ENCODE measurements at regions not wholly inside any gene's neighbourhood (a gene's known extent, or its start where the extent isn't known, plus 50 kb on each side); places are given as distances from the start of the nearest gene placed in this dataset.

- DNase-seq, result no peak
Observed at GRCh38 chr2:147394179-147394790, 450.5 kb upstream of the ACVR2A start.

- no peak for DNase-seq
Observed at GRCh38 chr2:147392180-147392579, 452.6 kb upstream of the ACVR2A start.

DNA sequence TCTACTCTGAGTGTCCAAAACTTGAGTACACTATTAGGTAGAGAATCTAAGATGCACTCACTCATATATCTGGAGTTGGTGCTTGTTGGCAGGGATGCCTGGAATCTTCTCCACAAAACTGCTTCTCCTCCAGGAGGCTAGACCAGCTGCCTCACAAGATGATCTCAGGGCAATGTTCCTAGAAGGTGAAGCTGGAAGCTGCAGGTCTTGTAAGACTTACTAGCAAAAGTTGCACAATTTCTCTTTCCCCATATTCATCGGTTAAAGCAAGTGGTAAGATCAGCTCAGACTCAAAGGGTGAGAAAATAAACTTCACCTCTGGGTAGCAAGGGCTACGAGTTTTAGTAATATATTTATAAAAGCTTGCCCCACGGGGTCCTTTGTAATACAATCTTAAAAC is 454.4 kb upstream of the ACVR2A start:
- no peak for DNase-seq

DNA sequence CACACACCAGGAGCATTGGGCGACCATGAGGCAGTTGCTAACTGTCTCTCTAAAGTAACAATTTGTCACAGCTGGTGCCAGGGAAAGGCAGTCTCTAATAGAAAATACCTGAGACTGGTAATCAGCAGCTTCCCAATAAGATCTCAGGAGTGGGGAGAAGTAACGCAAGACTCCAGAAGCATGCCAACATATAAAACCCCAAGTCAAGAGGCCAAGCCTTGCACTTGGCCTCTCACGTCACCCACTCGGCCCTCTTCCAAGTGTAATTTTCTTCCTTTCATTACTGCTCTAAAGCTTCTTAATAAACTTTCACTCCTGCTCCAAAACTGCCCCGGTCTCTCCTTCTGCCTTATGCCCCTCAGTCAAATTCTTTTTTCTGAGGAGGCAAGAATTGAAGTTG is 455.6 kb upstream of the ACVR2A start:
- DNase-seq, result no peak

DNA sequence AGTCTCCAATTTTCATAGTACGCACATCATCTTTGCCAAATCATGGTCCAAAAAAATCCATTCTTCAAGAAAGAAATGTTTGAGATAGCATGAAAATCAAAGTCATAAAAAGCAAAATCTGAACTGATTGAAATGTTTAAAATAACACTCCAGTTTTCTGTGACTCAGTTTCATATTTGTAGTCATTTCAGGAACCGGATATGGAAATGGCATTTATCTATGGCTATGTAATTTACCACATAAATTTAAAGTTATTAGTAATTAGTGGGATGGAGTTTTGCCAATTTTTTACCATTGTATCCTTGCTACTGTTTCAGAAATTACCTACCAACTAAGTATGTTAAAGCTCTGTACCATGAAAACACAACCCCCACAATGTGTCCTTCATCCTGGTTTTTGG is 456.6 kb upstream of the ACVR2A start:
- no peak for DNase-seq

GRCh38 chr2:147386284-147386683 is 458.5 kb upstream of the ACVR2A start:
- DNase-seq, result no peak

- DNase-seq, result no peak
Observed at GRCh38 chr2:147385600-147385999, 459.2 kb upstream of the ACVR2A start.

DNA sequence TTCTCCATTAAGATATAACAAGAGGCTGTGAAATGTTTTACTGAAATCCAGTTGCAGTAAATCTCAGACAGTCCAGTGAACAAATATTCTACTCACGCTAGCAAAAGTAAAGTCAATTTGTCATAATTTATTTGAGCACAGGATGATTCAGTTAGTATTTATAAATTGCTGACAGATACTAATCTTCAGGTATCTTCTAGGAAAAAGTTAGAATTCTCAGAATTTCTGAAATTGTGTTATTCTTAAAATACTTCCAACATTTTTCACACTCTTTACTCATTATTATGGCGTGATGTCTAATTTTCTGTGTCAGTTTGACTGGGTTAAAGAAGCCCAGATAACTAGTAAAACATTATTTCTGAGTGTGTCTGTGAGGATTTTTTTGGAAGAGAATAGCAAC is 460.2 kb upstream of the ACVR2A start:
- no peak for DNase-seq

DNA sequence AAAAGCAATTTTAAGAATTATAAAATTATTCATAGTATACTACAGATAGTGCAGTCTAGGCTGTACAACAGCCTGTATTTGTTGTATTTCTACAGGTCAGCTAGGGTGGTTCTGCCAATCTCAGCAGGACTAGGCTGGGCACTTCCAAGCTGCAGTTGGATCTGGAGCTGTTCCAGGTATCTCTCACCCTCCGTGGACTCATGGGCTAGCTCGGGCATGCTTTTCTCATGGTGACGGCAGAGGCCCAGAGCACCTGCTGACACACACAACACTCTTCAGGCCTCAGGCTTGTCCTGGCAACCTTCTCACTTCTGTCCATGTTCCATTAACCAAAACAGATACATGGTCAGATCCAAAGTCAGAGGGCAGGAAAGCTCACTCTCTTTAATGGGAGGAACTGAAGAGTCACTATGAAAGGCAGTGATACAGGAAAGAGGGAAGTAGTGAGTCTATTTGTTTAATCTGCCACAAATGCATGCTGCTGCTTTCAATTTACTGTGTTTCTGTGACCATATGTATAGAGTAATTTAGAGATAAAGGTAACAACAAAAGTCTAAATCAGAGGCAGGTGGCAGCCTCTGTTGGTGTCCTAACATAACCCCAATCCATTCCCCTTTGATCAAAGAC is 462.4 kb upstream of the ACVR2A start:
- DNase-seq, result no peak

- DNase-seq, result no peak
Observed at GRCh38 chr2:147378403-147378802, 466.4 kb upstream of the ACVR2A start.

GRCh38 chr2:147375073-147375472 is 469.8 kb upstream of the ACVR2A start:
- no peak for DNase-seq

DNA sequence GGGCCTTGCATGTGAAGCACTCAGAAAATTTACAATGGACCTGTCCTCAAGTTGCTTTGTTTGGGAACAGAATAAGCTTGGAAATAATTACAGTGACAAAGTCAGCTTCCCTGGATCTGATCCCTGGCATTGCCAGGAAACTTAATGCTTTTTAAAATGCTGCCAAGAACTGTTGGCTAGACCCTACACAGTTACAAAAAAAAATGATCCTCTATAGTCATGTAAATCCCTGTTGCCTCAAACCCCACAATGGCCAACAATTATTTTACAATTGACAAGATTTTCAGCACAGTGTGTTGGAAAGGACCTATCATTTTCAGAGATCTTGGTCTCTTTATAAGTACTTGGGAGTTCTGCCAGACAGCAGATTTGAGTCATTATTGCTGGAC is 470.4 kb upstream of the ACVR2A start:
- DNase-seq, result no peak

- no peak for DNase-seq
Observed at GRCh38 chr2:147373800-147374422, 470.9 kb upstream of the ACVR2A start.

GRCh38 chr2:147368306-147368705 is 476.5 kb upstream of the ACVR2A start:
- DNase-seq, result no peak

GRCh38 chr2:147366279-147366678 is 478.6 kb upstream of the ACVR2A start:
- DNase-seq, result no peak

GRCh38 chr2:147365622-147366021 is 479.2 kb upstream of the ACVR2A start:
- DNase-seq, result no peak

DNA sequence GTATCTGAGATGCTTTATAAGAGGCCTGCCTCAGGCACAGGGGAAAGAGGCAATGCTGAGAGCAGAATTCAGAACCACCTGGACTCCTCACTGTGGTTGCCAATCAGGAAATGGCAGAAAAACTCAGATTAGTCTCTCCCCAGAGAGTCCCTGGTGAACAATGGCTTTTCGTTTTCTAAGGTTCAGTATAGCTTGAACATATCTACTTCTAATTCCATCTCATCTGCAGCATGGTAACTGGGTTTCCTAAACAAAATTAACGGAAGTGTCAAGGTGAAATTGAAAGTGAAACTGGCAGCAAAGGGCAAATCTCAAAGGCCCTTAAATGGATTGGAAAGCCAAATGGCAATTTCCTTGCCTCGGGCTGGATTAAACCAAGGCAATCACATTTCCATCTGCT is 480.2 kb upstream of the ACVR2A start:
- no peak for DNase-seq

- no peak for DNase-seq
Observed at GRCh38 chr2:147363181-147363580, 481.6 kb upstream of the ACVR2A start.

DNA sequence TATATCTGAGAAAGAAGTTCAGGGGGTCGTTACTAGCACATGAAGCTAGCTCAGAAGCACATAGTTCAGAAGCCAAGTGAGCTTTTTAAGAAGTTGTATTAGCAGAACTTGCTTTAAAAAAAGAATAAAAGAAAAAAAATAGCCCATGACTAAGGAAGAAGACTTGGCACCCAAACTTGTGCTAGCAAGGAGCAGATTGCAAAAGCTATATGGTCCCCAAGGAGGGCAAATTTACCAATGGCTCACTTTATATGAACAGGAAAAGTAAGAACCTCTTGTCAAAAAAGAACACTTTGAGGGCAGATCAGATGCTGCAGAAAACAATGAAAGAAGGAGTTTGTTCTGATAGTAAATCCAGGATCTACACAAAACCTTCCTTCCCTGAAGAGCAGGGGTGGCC is 486.5 kb upstream of the ACVR2A start:
- no peak for DNase-seq

- no peak for DNase-seq
Observed at GRCh38 chr2:147356157-147356556, 488.7 kb upstream of the ACVR2A start.

DNA sequence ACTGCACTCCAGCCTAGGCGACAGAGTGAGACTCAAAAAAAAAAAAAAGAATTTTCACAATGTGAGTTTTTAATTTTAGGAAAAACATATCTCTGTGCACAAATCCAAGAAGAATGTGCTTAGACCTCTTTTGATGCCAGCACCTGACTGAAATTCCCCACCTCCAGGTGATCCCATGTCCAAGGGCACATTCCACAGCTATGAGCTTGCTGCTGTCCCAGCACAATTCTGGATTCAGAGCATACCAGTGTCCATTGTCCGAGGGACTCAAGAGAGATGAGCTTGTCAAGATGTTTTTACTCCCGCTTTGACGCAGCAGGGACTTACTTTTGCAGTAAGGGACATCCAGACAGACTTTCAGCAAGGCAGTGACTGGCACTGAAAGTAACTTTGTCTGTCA is 489.1 kb upstream of the ACVR2A start:
- DNase-seq, result no peak

GRCh38 chr2:147353072-147353381 is 491.8 kb upstream of the ACVR2A start:
- no peak for DNase-seq

DNA sequence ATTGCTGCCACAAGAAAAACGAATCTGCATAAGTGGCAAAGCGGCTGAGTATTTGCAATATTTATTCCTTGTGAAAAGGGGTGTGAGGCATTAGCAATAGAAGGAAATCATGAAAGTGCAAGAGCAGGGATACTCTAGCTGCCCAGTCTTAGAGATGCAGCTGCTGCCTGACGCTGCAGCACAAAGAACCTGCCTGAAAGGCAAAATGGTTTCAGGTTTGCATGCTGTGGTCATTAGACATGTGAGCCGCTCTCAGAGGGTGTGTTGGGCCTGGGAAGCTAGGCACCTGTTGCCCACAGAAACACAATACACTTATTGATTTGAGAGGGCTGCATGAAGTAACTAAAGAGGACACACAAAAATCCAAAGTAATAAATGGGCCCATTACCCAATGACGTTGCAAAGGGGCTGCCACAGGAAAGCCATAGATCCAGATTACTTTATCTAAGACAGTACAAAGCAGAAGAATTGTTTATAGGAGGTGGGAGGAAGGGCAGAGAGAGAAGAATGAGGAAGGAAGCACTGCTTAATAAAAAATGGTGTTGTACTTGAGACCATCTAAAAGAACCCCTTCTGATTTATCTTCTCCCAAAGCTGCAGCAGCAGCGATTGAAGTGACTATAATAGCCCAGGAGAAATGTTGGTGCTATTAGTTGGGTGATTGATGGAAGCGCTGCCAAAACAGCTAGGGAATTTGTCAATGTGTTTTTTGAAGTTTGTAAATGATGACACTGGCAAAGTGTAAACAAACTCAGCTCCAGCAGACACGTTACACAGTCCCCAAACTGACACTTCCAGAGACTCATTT is 492.4 kb upstream of the ACVR2A start:
- no peak for DNase-seq

DNA sequence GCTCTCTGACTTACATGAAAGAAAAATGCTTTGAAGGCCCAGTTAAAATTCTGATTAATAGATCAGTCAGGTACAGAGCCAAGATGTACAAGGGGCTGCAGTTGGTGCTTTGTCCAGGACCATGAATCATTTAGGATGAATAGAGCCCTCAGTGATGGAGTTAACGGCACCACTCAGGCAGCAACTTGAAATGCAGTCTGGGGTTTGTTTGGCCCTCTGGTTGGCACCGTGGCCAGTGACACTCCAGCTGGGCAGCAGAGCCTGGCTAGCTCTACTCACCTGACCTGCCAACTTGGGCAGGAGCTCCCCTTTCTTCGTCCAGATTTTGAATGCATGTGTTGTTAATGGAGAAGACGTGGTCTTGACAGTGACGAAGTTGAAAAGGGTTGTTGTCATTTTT is 493.0 kb upstream of the ACVR2A start:
- no peak for DNase-seq

Measured in EL (cell line).